GM12875 (cell line): ENCODE measurements at regions not wholly inside any gene's neighbourhood (a gene's known extent, or its start where the extent isn't known, plus 50 kb on each side); places are given as distances from the start of the nearest gene placed in this dataset.

Experiments used
- H3K4me3 ChIP-seq: one replicate; pipeline ENCODE4 v1.5.1; 2011; ENCODE audit warnings: low read depth, low read length, control low read depth
- TF ChIP-seq, protein P1 (sequence below): IDR thresholded peaks from 2 replicates; pipeline ENCODE4 v1.5.1; 2011; ENCODE audit warnings: low read depth, mild to moderate bottlenecking, control low read depth, inconsistent platforms, low read length, moderate library complexity, borderline replicate concordance; ENCODE audit not compliant: insufficient read depth

DNA sequence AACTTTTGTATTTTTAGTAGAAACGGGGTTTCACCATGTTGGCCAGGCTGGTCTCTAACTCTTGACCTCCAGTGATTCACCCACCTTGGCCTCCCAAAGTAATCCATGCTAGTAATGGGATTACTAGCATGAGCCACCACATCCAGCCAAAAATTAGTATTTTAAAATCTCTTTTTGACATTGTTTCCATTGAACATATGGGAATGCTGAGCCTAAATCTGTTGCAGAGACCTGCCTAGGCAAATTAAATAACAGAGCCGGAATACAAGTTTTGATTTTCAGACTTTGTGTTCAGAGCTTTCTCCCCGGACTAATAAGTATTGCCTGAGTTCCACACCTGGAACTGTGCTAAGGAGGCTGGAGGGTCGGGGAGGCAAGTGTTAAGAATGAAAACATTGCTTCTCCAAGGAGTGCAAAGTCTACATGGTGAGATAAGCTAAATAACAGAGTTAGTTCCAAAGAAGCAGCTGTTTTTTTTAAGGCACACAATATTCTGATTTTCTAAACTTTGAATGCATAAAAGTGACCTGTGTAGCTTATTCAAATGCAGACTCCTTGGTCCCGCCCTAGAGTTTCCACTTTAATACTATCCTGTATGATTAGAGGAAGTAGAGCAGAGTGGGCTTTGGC is 150.6 kb upstream of the CELF4 start:
- H3K4me3 ChIP-seq: no peak overlapping the region
- TF ChIP-seq, protein P1, sequence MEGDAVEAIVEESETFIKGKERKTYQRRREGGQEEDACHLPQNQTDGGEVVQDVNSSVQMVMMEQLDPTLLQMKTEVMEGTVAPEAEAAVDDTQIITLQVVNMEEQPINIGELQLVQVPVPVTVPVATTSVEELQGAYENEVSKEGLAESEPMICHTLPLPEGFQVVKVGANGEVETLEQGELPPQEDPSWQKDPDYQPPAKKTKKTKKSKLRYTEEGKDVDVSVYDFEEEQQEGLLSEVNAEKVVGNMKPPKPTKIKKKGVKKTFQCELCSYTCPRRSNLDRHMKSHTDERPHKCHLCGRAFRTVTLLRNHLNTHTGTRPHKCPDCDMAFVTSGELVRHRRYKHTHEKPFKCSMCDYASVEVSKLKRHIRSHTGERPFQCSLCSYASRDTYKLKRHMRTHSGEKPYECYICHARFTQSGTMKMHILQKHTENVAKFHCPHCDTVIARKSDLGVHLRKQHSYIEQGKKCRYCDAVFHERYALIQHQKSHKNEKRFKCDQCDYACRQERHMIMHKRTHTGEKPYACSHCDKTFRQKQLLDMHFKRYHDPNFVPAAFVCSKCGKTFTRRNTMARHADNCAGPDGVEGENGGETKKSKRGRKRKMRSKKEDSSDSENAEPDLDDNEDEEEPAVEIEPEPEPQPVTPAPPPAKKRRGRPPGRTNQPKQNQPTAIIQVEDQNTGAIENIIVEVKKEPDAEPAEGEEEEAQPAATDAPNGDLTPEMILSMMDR: no peak

DNA sequence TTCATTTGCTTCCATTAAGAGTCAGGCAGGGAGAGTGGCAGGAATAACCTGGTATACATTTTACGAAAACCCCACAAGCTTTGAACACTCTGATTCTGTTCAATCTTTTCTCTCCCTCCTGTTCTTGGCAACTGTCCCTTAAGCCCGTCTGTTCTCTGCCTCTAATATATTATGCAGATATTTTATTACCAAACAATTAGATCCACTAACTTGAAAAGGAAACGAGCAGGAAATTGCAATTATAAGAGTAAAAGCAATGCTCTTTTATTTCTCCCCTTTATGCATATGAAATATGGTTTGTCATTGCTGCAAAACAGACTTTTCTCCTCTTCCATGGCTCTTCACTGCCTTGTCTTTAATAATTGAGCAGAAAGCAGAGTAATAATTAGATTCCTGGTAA is 149.1 kb upstream of the CELF4 start:
- TF ChIP-seq, protein P1: no peak
- no peak overlapping the region for H3K4me3 ChIP-seq

DNA sequence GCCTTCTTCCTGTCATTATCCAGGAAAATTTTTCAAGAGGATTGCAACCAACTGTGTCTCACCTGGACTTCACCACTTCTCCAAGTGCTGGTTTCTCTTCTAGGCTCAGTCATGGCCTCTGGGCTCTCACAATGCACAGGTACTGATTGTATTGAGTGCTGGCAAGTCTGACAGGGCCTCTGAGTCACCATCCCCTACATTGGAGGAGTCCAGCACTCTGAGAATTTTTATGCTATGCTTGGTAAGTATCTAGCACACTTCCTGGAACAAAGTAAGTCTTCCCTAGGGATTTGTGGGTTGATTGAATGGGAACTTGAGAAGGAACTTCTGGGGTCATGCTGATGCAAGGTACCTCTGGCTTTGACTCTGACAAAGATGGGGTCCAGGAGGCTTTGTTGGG is 147.2 kb upstream of the CELF4 start:
- TF ChIP-seq, protein P1: no peak
- no peak overlapping the region for H3K4me3 ChIP-seq

DNA sequence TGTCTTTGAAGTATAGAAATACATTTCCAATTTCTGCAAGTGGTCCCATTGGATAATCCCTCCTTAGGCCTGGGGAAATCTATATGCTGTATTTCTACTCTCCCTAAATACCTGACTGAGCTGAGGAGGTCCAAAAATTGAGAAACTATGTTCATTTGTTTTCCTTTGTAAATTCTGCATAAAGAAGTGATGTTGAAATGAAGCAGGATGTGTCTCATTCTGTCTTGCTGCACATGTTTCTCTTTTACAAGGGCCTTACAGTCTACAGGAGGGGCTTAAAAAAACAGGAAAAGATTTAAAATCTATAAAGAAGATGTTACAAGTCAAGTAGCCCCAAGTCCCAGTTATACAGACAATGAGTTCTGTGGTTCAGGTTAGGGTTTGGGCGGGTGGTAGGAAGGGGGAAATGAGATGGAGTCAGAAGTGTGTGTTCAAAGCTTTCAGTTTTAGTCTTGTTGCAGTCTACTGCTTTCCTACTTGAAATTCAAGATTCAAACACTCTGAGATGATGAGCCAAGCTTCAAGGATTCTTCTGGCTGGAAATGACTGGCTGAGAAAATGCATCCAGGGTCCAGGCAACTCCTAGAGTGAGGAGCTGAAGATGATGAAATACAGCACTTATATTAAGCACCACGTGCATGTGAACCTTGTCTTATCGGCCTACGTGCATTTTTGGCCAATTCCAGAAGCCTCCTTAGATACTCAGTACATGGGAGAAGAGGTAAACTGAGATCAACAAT is 146.3 kb upstream of the CELF4 start:
- H3K4me3 ChIP-seq: no peak overlapping the region
- TF ChIP-seq, protein P1: no peak

DNA sequence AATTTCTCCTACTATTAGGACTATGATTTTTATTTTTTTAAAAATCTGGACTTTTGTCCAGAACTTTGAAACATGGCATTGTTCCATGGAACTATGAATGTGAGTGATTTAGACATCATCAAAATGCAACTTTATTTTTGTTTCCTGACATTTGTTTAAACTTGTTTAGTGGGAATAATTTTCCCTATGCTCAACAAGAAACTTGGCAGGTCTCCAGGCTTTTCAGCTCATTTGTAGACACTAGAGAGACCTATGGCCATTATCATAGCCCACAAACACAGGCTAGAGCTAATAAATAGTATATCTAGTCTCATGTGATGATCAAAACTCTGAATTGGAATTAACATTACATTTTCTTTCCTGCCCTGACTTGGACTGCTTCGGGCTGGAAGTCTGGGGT is 145.1 kb upstream of the CELF4 start:
- TF ChIP-seq, protein P1: no peak
- no peak overlapping the region for H3K4me3 ChIP-seq

DNA sequence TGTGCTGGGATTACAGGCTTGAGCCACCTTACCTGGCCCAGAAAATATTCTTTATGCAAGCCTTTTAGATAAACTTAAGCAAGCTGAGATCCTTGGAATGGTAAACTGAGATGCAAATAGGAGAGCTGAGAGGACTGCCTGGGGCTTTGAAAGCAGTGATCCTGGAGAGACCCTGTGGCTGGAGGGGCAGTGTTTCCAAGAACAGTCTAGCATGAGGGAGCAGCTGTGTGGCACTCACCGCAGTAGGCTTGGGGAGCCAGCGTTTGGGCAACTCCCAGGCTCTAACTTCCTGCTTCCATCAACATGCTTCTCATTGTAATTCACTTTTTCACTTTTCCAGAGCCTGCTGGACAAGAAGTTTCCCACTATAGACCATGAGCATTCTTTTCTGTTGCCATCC is 144.1 kb upstream of the CELF4 start:
- H3K4me3 ChIP-seq: no peak overlapping the region
- TF ChIP-seq, protein P1: no peak

DNA sequence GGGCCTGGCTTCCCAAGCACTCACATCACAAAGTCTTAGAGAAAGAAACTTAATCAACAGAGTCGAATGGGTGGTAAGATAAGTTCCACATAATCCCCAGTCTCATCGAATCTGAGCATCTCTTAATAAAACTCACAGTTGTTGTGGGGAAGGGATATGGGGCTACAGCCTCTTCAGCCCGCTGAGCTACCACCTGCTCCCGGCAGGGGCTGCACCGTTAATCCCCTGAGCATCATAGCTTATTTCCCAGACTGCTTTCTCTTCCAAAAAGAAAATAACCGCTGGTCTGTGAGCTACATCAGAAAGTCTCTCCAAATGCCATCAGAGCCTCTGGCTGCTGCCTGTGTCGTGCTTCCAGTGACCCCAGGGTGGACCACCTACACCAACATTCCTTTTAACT is 139.4 kb upstream of the CELF4 start:
- TF ChIP-seq, protein P1: no peak
- no peak overlapping the region for H3K4me3 ChIP-seq
